ENCODE measurements at regions not wholly inside any gene's neighbourhood (a gene's known extent, or its start where the extent isn't known, plus 50 kb on each side); places are given as distances from the start of the nearest gene placed in this dataset.

GRCh38 chr5:163585206-163585605 lies 79.8 kb downstream of the MAT2B start:
- TF ChIP-seq CTCF (IDR thresholded peaks at IDR 0.05) (no peak), POLR2A (IDR thresholded peaks at IDR 0.05) (no peak)
